Lower leg skin (tissue), 3 donors: ENCODE measurements at regions not wholly inside any gene's neighbourhood (a gene's known extent, or its start where the extent isn't known, plus 50 kb on each side); places are given as distances from the start of the nearest gene placed in this dataset.

Experiments used
- CTCF ChIP-seq, 3 donors: fragments of 450-650 bp; IDR thresholded peaks; one replicate each; pipeline ENCODE4 v1.5.1; 2016; ENCODE audit warnings: antibody characterized with exemption in 3 of 3, mild to moderate bottlenecking in 3 of 3, moderate library complexity in 2 of 3
- POLR2A ChIP-seq, 2 donors: fragments of 450-650 bp; IDR thresholded peaks; one replicate each; pipeline ENCODE4 v1.6.1; 2016 to 2017; ENCODE audit warnings: antibody characterized with exemption in 2 of 2, mild to moderate bottlenecking in 1 of 2, moderate library complexity in 1 of 2

GRCh38 chr5:30620481-30621085, 572.9 kb upstream of the CDH6 start:
- no peak for TF ChIP-seq CTCF (IDR thresholded peaks at IDR 0.05)
- TF ChIP-seq POLR2A (IDR thresholded peaks at IDR 0.05): no peak
